VCaP (cell line): ENCODE measurements at regions not wholly inside any gene's neighbourhood (a gene's known extent, or its start where the extent isn't known, plus 50 kb on each side); places are given as distances from the start of the nearest gene placed in this dataset.
"Not testable (repeated sequence)": the region's sequence is repeated elsewhere in the genome, so short reads cannot be mapped to it uniquely, and the experiment has no call there.

Experiments used
- H3K27ac ChIP-seq: fragments of 450-650 bp; 2 replicates; pipeline ENCODE4 v1.5.1; 2017
- TF ChIP-seq, protein P1 (sequence below): fragments of 450-650 bp; conservative IDR thresholded peaks from 2 replicates; pipeline ENCODE4 v1.5.1; 2017; ENCODE audit warnings: mild to moderate bottlenecking, moderate library complexity

DNA sequence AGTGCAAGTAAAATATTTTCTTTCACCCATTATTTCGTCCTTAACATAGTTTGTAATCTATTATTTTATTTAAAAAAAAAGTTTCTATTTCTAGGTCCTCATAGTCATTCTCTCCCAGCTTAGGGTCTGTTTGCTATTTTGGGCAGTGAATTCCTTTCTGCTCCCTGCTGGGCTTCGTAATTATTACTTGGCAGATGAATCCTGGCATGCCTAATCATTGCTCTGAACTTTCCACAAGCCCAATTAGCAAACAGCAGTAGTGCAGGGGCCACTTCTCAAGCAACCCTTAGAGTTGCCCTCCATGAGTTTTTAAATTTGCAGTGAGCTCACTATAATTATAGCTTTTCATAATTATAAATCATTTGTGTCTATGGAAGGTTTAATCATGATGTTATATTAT lies 1378.3 kb upstream of the SEL1L start:
- no peak overlapping the region for H3K27ac ChIP-seq
- TF ChIP-seq, protein P1, sequence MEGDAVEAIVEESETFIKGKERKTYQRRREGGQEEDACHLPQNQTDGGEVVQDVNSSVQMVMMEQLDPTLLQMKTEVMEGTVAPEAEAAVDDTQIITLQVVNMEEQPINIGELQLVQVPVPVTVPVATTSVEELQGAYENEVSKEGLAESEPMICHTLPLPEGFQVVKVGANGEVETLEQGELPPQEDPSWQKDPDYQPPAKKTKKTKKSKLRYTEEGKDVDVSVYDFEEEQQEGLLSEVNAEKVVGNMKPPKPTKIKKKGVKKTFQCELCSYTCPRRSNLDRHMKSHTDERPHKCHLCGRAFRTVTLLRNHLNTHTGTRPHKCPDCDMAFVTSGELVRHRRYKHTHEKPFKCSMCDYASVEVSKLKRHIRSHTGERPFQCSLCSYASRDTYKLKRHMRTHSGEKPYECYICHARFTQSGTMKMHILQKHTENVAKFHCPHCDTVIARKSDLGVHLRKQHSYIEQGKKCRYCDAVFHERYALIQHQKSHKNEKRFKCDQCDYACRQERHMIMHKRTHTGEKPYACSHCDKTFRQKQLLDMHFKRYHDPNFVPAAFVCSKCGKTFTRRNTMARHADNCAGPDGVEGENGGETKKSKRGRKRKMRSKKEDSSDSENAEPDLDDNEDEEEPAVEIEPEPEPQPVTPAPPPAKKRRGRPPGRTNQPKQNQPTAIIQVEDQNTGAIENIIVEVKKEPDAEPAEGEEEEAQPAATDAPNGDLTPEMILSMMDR, result no peak

DNA sequence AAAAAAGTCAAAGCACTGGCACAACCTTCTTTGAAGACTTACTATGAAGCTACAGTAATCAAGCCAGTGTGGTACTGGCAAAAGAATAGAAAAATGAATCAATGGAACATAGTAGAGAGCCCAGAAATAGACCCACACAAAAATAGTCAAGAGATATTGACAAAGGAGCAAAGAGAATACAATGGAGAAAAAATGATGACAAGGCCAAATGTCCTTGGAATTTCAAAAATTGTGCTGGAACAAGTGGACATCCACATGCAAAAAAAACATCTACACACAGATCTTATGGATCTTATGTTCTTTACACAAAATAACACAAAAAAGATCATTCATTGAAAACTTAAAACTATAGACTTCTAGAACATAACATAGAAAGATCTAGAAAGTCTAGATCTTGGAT lies 1379.7 kb upstream of the SEL1L start:
- H3K27ac ChIP-seq, result no peak overlapping the region
- TF ChIP-seq, protein P1, result no peak

DNA sequence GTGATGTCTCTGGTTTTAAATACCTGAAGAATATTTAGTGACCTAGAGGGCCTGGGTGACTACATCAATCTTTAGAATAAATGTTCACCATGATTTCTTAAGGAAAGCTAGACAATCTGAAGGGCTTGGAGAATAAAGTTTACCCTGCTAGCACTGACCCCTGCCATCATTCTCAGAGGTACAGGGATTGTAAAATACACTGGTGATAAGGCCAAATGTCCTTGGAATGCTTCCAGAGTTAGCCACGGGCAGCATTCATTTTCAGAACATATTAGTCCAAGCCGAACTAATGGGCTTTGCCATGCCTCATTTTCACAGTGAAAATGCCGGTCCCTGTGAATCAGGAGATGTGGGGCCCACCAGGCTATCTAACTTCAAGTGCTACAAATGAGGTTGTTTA lies 1381.7 kb upstream of the SEL1L start:
- H3K27ac ChIP-seq, result no peak overlapping the region
- TF ChIP-seq, protein P1, result no peak

DNA sequence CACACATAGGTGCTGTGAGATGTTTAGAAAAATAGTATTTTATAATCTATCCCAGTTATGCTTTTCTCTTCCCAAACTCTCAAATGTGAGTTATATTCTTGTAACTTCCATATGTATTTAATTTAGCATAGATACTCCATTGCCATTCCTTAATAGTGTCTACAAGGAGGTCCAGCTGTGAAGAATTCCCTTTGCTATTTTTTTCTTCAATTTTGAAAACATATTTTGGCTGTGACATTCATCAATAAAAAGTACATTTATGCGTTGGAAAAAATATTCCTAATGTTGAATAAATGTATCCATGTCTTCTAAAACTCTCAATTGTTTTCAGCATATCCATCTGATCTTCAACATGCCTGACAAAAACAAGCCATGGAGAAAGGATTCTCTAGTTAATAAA lies 1402.0 kb upstream of the SEL1L start:
- TF ChIP-seq, protein P1, result no peak
- no peak overlapping the region for H3K27ac ChIP-seq

DNA sequence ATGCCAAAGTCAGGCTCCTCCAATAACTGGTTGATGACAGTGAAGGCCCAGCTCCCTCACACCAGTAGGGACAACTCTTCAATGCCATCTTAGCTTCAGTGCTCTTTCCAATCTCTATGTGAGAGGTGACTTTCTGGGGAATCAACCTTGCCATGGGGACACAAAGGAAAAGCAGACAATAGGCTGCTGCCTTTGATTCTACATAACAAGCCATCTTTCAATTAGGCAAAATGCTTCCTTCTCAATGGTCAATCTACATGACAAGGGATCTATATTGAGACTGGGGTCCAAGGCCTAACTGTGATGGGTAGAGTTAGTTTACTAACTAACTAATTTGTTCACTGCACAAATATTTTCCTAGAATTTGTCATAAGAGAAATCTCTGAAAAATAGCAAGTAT lies 1417.5 kb upstream of the SEL1L start:
- H3K27ac ChIP-seq, result no peak overlapping the region

DNA sequence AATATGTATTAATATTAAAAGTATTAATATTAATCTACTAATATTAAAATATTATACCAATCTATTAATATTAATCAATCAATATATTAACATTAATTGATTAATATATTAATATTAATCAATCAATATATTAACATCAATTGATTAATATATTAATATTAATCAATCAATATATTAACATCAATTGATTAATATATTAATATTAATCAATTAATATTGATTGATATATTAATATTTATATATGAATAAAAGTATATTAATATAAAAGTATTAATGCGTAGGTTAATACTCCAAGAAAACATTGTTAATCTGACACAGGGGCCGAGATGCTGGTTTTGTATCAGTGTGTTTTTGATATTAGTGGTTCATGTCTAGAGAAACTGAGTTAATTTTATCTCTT lies 1430.1 kb upstream of the SEL1L start:
- TF ChIP-seq, protein P1, result no peak
- no peak overlapping the region for H3K27ac ChIP-seq

More for the DNA sequence above, 1417.5 kb upstream of the SEL1L start:
- TF ChIP-seq, protein P1, result no peak

DNA sequence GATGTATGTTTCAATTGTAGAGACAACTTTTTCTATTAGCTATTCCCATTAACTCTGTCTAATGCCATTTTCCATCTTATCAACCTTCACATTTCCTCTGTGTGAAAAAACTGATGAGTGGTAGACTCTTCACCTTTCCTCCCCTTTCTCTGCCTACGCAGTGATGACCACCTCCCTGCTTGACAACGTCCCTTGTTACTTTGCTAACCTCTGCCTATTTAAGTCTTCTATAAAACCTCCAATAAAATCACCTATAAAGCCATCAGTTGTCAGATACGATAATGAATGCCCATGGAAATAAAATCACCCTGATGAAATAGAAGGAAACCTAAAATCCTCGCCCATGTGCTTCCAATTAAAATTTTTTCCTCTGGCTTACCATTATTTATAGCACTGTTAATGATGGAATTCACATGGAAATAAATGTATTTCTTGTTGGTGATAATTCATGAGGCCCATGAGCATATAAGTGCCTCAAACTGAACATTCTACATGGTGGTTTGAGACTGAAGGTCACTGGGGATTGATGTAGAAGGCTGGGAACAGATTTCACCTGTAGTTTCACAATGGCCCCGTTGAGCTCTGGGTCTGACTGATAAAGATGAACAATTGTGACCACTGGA lies 1454.0 kb upstream of the SEL1L start:
- TF ChIP-seq, protein P1, result no peak
- no peak overlapping the region for H3K27ac ChIP-seq

DNA sequence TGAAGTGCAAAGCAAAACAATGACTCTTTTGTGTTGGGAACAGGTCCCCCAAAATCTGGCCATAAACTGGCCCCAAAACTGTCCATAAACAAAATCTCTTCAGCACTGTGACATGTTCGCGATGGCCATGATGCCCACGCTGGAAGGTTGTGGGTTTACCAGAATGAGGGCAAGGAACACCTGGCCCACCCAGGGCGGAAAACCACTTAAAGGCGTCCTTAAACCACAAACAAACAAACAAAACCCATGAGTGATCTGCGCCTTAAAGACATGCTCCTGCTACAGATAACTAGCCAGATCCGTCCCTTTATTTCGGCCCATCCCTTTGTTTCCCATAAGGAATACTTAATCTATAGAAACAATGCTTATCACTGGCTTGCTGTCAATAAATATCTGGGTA lies 1460.9 kb upstream of the SEL1L start:
- H3K27ac ChIP-seq, result not testable (repeated sequence)
